Activated T-cell treated with anti-CD3 and anti-CD28 coated beads, Interleukin-2, amount 50 U/mL, for 4 hours (primary cell): ENCODE measurements at regions not wholly inside any gene's neighbourhood (a gene's known extent, or its start where the extent isn't known, plus 50 kb on each side); places are given as distances from the start of the nearest gene placed in this dataset.

Experiments used
- ATAC-seq, 2 donors: fragments of 200-7000 bp; cut with Tn5 transposase; one replicate each; pipeline ENCODE4 v1.10.0; 2021
- DNase-seq: peaks from one replicate; pipeline ENCODE4 v3.0.0-alpha.2; 2020
- H3K27me3 Mint-ChIP-seq: one replicate; pipeline ENCODE4 v1.8.0; 2021; ENCODE audit warnings: low read depth, mixed read lengths
- H3K36me3 Mint-ChIP-seq: one replicate; pipeline ENCODE4 v1.8.0; 2022; ENCODE audit warnings: mixed read lengths; ENCODE audit not compliant: insufficient read depth
- H3K4me1 Mint-ChIP-seq: one replicate; pipeline ENCODE4 v1.8.0; 2021; ENCODE audit warnings: low read depth, mixed read lengths
- H3K4me3 Mint-ChIP-seq: one replicate; pipeline ENCODE4 v1.8.0; 2021; ENCODE audit warnings: mild to moderate bottlenecking, moderate library complexity, mixed read lengths
- H3K9me3 Mint-ChIP-seq: one replicate; pipeline ENCODE4 v1.8.0; 2021; ENCODE audit warnings: mixed read lengths

- no peak for ATAC-seq
- no peak for DNase-seq
- H3K27me3 Mint-ChIP-seq: peaks cover 2% of the 10 kb centered on the region
These were observed 93.3 kb upstream of the ARSJ start for GRCh38 chr4:114072781-114073180.

GRCh38 chr4:114076899-114077570, 97.6 kb upstream of the ARSJ start:
- no peaks in the 10 kb centered on the region for H3K9me3 Mint-ChIP-seq
- no peak for DNase-seq
- peaks cover 2% of the 10 kb centered on the region for H3K27me3 Mint-ChIP-seq
- H3K4me1 Mint-ChIP-seq: no peaks in the 10 kb centered on the region
- ATAC-seq: no peak
- H3K4me3 Mint-ChIP-seq: no peak overlapping the region
- H3K36me3 Mint-ChIP-seq: no peaks in the 10 kb centered on the region

More at GRCh38 chr4:114072781-114073180, 93.3 kb upstream of the ARSJ start:
- Mint-ChIP-seq H3K9me3 (no peaks in the 10 kb centered on the region), H3K4me3 (no peak overlapping the region), H3K36me3 (no peaks in the 10 kb centered on the region), H3K4me1 (peaks cover 3% of the 10 kb centered on the region)

- Mint-ChIP-seq H3K36me3 (no peaks in the 10 kb centered on the region), H3K4me3 (no peak overlapping the region), H3K27me3 (no peaks in the 10 kb centered on the region), H3K4me1 (no peaks in the 10 kb centered on the region), H3K9me3 (no peaks in the 10 kb centered on the region)
- DNase-seq: no peak
- no peak for ATAC-seq
These were observed 98.2 kb upstream of the ARSJ start for GRCh38 chr4:114077610-114078009.

GRCh38 chr4:114078636-114079035, 99.2 kb upstream of the ARSJ start:
- no peaks in the 10 kb centered on the region for H3K4me1 Mint-ChIP-seq
- H3K4me3 Mint-ChIP-seq: no peak overlapping the region
- ATAC-seq (no peak), DNase-seq (no peak)
- peaks cover 2% of the 10 kb centered on the region for H3K27me3 Mint-ChIP-seq
- H3K9me3 Mint-ChIP-seq: no peaks in the 10 kb centered on the region
- H3K36me3 Mint-ChIP-seq: no peaks in the 10 kb centered on the region

GRCh38 chr4:114081783-114082182, 102.3 kb upstream of the ARSJ start:
- peaks cover 2% of the 10 kb centered on the region for H3K27me3 Mint-ChIP-seq
- no peak for ATAC-seq
- H3K9me3 Mint-ChIP-seq: no peaks in the 10 kb centered on the region
- H3K36me3 Mint-ChIP-seq: no peaks in the 10 kb centered on the region
- no peak overlapping the region for H3K4me3 Mint-ChIP-seq
- no peak for DNase-seq
- H3K4me1 Mint-ChIP-seq: no peaks in the 10 kb centered on the region

- Mint-ChIP-seq H3K9me3 (no peaks in the 10 kb centered on the region), H3K4me1 (no peaks in the 10 kb centered on the region), H3K27me3 (peaks cover 2% of the 10 kb centered on the region), H3K36me3 (no peaks in the 10 kb centered on the region), H3K4me3 (no peak overlapping the region)
- ATAC-seq (no peak), DNase-seq (no peak)
These were observed 102.9 kb upstream of the ARSJ start for GRCh38 chr4:114082348-114082747.

- ATAC-seq: no peak
These were observed 106.3 kb upstream of the ARSJ start for GRCh38 chr4:114085611-114086345.

GRCh38 chr4:114087596-114088230, 108.3 kb upstream of the ARSJ start:
- H3K27me3 Mint-ChIP-seq: peaks cover 2% of the 10 kb centered on the region
- ATAC-seq: no peak

More at GRCh38 chr4:114085611-114086345, 106.3 kb upstream of the ARSJ start:
- Mint-ChIP-seq H3K27me3 (peaks cover 2% of the 10 kb centered on the region), H3K4me1 (no peaks in the 10 kb centered on the region), H3K4me3 (no peak overlapping the region), H3K9me3 (peaks cover 14% of the 10 kb centered on the region), H3K36me3 (no peaks in the 10 kb centered on the region)
- DNase-seq: no peak

GRCh38 chr4:114088481-114088880, 109.0 kb upstream of the ARSJ start:
- Mint-ChIP-seq H3K9me3 (peaks cover 14% of the 10 kb centered on the region), H3K4me3 (no peak overlapping the region), H3K36me3 (no peaks in the 10 kb centered on the region), H3K4me1 (no peaks in the 10 kb centered on the region), H3K27me3 (no peaks in the 10 kb centered on the region)
- ATAC-seq (no peak), DNase-seq (no peak)

More at GRCh38 chr4:114087596-114088230, 108.3 kb upstream of the ARSJ start:
- no peaks in the 10 kb centered on the region for H3K4me1 Mint-ChIP-seq
- DNase-seq: no peak
- H3K9me3 Mint-ChIP-seq: peaks cover 14% of the 10 kb centered on the region
- no peak overlapping the region for H3K4me3 Mint-ChIP-seq
- no peaks in the 10 kb centered on the region for H3K36me3 Mint-ChIP-seq

- H3K9me3 Mint-ChIP-seq: peaks cover 14% of the 10 kb centered on the region
- no peaks in the 10 kb centered on the region for H3K4me1 Mint-ChIP-seq
- no peaks in the 10 kb centered on the region for H3K36me3 Mint-ChIP-seq
- H3K27me3 Mint-ChIP-seq: peaks cover 2% of the 10 kb centered on the region
- ATAC-seq (no peak), DNase-seq (no peak)
- no peak overlapping the region for H3K4me3 Mint-ChIP-seq
These were observed 112.1 kb upstream of the ARSJ start for GRCh38 chr4:114091546-114091945.

GRCh38 chr4:114093221-114093715, 113.8 kb upstream of the ARSJ start:
- ATAC-seq (no peak), DNase-seq (no peak)
- Mint-ChIP-seq H3K4me1 (no peaks in the 10 kb centered on the region), H3K36me3 (no peaks in the 10 kb centered on the region), H3K9me3 (peaks cover 14% of the 10 kb centered on the region), H3K4me3 (no peak overlapping the region), H3K27me3 (peaks cover 6% of the 10 kb centered on the region)

- no peak for ATAC-seq
- no peak overlapping the region for H3K4me3 Mint-ChIP-seq
- H3K9me3 Mint-ChIP-seq: no peaks in the 10 kb centered on the region
- peaks cover 3% of the 10 kb centered on the region for H3K27me3 Mint-ChIP-seq
- no peak for DNase-seq
- H3K4me1 Mint-ChIP-seq: no peaks in the 10 kb centered on the region
- no peaks in the 10 kb centered on the region for H3K36me3 Mint-ChIP-seq
These were observed 121.0 kb upstream of the ARSJ start for GRCh38 chr4:114100288-114101031.

- no peaks in the 10 kb centered on the region for H3K9me3 Mint-ChIP-seq
- no peaks in the 10 kb centered on the region for H3K4me1 Mint-ChIP-seq
- no peaks in the 10 kb centered on the region for H3K27me3 Mint-ChIP-seq
- no peaks in the 10 kb centered on the region for H3K36me3 Mint-ChIP-seq
- DNase-seq (no peak), ATAC-seq (no peak)
- H3K4me3 Mint-ChIP-seq: no peak overlapping the region
These were observed 124.5 kb upstream of the ARSJ start for GRCh38 chr4:114103908-114104307.

GRCh38 chr4:114108869-114109268, 129.4 kb upstream of the ARSJ start:
- no peak overlapping the region for H3K4me3 Mint-ChIP-seq
- no peaks in the 10 kb centered on the region for H3K27me3 Mint-ChIP-seq
- no peak for DNase-seq
- H3K9me3 Mint-ChIP-seq: no peaks in the 10 kb centered on the region
- no peaks in the 10 kb centered on the region for H3K4me1 Mint-ChIP-seq
- H3K36me3 Mint-ChIP-seq: no peaks in the 10 kb centered on the region
- ATAC-seq: no peak
